ENCODE measurements at regions not wholly inside any gene's neighbourhood (a gene's known extent, or its start where the extent isn't known, plus 50 kb on each side); places are given as distances from the start of the nearest gene placed in this dataset.

DNA sequence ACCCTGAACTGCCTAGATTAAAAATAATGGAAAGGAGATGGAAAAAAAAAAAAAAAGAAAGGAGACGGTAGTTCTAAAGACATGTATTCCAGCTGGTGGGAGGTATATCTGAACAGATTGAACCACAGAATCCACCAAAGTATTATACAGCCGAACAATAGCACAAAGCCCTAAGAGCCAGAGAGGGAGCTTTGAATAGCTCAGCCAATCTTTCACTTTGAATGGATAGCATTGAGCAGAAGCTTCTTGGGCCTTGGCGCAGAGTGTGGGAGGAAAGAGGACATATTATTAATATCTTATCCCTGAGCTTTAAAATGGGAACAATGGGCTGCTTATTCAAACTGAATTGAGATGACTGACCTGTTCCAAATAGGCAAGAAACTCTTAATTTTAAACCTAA lies 147.8 kb upstream of the PAQR3 start:
- no peak for FAIRE-seq
- DNase-seq (ENCODE audit: low spot score), result no peak

DNA sequence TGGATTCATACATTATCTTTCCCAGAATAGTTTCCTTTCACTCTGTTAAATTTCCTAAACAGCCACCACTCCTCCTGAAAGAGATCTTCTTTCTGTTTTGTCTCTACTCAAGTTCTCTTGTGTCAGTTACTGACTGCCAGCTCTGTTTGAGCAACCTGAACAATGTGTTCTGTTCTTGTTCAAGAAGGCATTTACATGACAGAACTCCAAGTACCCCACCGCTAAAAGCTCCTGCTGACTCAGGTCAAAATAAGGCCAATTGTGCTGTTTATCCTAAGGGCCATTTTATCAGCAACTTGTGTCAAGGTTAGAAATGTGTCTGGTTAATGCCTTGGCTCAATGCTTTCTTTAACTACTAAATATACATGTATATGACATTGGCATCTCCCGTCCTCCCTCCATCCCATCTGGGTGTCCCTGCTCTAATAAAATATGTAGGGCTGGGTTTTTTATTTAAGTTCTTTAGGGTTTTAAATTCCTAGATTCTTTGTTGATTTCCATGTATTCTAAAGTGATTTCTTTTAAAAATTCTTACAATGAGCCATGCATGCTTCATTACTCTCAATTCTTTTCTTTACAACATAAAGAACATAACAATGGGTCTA lies 144.3 kb upstream of the PAQR3 start:
- DNase-seq (ENCODE audit: low spot score) (no peak), FAIRE-seq (no peak)

DNA sequence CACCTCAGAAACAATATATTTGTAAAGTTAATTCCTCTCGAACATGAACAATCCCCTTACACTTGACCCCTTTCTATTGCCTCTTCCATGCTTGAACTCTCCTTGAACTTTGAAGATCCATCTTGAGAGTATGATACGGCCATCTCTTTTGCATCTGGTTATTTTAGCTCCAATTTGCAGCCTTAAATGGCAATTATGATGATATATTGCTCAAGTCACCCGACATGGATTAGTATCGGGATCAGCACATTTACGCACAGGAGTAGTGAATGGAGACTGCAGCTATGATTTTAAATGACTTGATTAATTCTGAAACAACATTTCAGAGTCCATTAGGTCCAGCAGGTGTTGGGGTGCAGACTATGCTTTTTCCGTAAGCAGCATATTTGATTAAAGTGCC lies 143.8 kb upstream of the PAQR3 start:
- FAIRE-seq (no peak), DNase-seq (ENCODE audit: low spot score) (no peak)

DNA sequence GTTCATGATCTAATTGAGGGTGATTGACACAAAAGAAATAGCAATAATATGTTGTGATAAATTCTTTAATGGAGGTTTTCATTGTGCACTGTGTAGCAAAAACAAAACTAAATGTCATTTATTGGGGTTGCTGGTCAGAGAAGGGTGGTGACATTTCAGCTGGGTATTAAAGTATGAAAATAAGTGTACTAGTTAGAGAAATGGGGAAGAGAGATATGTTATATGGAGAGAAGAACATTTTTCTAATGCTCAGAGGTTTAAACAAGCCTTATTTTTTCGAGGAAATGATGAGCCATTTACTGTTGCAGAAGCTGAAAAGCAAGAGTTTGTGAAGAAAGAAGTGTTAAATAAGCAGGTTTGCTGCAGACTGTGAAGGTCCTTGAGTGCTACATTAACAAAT lies 142.7 kb upstream of the PAQR3 start:
- FAIRE-seq, result no peak
- DNase-seq (ENCODE audit: low spot score), result no peak

DNA sequence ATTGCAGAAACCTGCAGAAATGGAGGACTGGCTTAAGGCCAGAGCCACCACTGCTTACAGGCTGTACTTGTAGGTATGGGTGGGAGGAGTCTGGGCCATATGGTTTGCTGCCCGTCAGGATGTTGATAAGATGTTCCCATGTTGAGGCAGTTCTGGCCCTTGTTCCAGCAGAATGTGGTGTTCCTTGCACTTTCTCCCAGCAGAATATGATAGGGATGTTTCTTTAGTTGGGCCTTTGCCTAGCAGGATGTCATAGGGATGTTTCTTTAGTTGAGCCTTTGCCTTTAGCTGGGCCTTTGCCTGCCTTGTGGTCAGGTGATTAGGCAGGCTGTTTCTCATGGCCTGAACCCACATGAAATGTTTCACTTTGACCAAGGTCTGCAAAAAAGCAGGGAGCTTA lies 139.1 kb upstream of the PAQR3 start:
- no peak for DNase-seq (ENCODE audit: low spot score)
- no peak for FAIRE-seq

DNA sequence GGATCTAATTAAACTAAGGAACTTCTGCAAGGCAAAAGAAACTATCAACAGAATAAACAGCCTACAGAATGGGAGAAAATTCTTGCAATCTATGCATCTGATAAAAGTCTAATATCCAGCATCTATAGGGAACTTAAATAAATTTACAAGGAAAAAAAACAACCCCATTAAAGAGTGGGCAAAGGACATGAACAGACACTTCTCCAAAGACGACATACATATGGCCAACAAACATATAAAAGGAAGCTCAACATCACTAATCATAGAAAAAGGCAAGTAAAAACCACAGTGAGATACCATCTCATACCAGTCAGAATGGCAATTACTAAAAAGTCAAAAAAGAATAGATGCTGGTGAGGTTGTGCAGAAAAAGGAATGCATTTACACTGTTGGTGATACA lies 134.8 kb upstream of the PAQR3 start:
- DNase-seq (ENCODE audit: low spot score) (no peak), FAIRE-seq (no peak)

DNA sequence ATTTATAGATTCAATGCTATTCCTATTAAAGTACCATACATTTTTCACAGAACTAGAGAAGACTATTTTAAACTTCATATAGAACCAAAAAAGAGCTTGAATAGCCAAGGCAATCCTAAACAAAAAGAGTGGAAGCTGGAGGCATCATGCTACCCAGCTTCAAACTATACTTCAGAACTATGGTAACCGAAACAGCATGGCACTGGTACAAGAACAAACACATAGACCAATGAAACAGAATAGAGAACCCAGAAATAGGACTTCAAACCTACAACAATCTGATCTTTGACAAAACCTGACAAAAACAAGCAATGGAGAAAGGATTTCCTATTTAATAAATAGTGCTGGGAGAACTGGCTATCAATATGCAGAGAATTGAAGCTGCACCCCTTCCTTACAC lies 134.2 kb upstream of the PAQR3 start:
- DNase-seq (ENCODE audit: low spot score) (no peak), FAIRE-seq (no peak)

DNA sequence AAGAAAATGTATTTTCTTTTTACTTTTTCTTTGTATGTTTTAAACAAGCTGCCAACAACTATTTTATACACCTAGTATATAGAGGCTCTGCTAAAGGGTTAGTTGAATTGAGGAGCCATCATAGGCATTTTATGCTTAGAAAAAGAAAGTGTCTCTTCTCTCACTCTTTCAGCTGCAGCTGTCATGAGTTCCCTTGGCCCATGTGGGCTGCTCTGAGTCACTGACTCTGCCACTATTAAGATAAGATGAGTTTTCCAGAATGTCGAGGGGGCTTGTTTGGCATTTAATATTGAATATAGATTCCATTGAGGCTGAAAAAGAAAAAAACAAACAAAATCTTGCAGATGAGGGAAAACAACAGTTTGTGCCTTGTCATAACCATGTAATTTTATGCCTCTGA lies 126.0 kb upstream of the PAQR3 start:
- FAIRE-seq (no peak), DNase-seq (ENCODE audit: low spot score) (no peak)

DNA sequence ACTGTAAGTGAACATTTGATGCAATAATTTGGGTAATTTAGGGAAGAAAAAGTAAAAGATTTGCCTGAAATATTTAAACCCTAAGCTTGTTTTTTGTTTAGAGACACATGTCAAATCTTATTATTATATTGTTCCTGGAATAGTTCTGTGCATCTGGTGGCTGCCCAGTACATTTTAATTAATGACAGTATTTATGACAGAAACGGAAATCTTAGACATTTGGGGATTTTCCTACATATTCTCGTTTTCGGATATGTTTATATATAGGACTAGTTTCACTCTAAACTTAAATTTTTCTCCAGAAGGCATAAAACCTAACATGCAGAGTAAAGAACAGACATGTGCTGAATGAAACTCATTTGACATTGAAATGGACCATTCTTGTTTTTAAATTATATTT lies 125.6 kb upstream of the PAQR3 start:
- FAIRE-seq, result no peak
- DNase-seq (ENCODE audit: low spot score), result no peak

DNA sequence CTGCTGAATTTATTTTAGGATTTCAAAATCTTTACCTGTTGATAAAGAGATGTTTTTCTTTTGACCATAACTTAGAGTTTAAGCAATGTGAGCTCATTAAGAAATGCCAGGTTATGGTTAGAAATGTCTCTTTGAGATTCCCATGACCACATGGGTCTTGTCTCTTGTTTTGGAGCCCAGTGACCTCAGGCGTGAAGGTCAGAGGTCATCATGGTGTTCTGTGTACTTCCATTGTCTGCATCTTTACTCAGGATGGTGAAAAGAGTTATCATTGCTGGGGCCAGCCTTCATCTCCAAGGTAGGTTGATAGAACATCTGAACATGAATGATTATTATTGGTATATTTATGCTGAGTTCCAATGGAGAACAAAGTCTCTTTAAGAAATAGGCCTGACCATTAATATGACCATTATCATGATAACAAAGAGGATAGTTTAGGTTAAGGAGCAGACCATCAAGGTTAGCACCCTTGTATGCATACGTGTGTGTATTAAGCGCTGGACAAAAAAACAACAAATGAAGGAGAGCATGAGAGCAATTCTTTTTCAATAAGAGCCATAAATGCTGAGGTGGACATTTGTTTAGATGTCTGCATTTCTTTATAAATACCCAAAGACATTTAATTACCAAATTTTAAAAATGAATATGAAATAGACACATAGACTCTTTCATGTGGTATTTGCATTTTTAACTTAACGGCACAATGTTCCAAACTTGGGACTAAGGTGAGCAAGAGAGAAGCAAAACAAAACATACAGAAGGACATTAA lies 120.6 kb upstream of the PAQR3 start:
- FAIRE-seq (no peak), DNase-seq (ENCODE audit: low spot score) (no peak)

DNA sequence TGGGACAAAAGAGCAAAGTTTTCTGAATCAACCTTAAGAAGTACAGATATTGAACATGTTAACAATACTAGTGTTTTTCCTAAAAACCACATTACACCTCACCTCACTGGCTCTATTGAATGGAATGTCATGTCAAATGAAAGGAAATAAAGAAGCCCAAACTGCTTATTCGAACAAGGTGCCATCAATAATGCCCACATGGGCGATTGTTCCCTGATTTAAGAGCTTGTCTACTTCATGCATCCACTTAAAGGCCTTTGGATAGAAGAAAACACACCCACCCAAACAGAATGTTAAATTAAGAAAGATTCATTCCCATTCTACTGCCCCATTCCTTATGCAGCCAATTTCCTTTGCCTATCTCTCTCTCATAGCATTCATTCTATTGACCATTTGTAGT lies 118.5 kb upstream of the PAQR3 start:
- no peak for FAIRE-seq
- DNase-seq (ENCODE audit: low spot score), result no peak

DNA sequence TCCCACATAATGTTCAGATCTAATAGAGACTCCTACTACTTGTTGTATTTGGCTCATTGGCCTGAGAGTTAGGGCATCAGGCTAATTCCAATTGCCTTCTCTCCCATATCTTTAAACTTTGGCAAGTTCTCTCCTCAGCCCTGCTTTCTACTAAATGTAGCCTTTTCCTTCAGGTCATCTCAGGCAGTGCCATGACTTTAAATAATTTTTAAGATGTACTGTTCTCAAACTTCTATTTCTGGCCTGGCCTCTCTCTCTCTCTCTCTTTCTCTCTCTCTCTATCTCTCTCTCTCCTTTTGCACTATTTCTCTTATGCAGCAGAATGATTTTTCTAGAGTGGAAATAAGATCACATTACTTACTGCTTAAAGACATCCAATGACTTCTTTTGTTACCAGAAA lies 114.5 kb upstream of the PAQR3 start:
- no peak for FAIRE-seq
- no peak for DNase-seq (ENCODE audit: low spot score)

DNA sequence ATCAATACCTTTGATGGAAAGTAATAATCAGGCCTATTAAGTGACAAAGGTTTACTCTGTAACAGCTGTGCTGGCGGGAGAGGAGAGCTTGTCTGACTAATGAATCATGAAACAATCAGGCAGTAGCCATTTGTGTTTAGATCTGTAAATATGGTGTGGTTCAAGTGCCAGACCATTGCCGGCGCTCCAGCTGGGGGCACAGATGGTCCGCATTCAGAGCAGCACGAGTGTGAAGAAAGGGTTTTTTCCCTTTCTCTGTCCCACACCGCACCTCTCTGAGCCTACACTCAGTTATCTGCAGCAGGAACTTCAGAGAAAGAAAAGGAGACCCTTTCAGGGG lies 111.3 kb upstream of the PAQR3 start:
- DNase-seq (ENCODE audit: low spot score) (no peak), FAIRE-seq (no peak)

DNA sequence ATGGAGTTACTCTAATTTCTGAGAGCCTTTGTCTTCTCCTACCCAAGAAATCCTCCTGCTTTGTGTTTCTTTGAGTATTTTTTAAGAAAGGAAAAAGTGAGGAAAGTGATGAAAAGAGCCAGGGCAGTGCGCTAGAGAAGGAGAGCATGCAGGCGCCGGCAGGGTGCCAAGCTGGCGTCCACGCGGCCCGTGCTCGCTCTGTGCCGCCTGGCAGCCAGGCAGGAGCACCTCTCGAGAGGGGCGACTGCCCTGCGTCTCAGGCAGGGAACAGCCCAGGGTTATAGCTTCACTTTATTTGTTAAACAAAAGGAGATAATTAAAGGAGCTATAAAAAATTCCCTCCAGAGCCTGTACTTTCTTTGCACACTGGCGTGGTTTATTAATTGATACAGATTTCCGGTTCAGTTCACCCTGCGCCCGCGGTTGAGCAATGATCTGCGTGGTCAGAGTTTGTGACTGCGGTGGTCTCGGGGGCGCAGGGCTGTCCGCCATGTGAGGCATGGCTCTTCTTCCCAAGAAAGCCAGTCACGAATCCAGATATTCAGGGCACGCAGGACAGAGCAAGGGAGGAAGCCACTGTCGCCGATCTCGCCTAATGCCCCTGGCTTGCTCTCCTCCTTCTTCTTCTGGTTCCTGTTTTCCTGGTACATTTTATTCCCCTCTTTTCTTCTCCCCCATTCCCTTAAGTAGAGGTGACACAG lies 110.8 kb upstream of the PAQR3 start:
- DNase-seq (ENCODE audit: low spot score) (no peak), FAIRE-seq (no peak)

DNA sequence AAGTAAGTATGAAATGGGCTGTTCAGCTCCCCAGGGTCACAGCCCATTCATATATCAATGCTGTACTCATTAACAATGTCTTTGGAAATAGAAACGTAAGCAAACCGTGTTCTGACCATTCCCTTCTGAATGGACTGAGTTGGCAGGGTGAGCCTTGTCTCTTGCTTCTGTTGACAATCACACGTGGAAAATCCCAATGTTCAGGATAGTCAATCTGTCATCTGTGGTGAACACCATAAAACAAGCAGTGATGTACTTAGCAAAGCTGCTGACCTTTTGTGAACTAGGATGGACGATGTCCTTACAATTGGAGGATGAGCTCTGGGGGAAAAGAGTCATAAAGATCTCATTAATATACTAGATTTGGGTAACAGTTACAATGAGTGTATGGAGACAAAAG lies 109.6 kb upstream of the PAQR3 start:
- DNase-seq (ENCODE audit: low spot score) (no peak), FAIRE-seq (no peak)

DNA sequence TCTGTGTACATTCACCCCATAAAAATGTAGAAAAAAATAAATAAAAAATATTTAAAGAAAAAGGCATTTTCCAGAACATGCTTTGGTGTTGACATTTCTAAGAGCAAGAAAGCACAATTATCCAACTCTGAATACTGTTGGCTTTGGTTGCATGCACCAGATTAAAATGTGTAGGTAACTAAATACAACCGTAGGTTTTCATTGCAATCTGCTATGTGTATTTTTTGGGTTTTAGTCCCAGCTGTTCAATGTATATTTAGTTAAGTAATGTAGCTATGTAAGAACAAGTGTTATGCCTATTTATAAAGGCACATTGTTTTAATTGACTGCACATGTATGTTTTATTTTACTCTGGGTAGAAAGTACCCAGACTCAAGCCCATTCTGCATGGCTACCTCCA lies 108.1 kb upstream of the PAQR3 start:
- DNase-seq (ENCODE audit: low spot score), result no peak
- FAIRE-seq, result no peak

DNA sequence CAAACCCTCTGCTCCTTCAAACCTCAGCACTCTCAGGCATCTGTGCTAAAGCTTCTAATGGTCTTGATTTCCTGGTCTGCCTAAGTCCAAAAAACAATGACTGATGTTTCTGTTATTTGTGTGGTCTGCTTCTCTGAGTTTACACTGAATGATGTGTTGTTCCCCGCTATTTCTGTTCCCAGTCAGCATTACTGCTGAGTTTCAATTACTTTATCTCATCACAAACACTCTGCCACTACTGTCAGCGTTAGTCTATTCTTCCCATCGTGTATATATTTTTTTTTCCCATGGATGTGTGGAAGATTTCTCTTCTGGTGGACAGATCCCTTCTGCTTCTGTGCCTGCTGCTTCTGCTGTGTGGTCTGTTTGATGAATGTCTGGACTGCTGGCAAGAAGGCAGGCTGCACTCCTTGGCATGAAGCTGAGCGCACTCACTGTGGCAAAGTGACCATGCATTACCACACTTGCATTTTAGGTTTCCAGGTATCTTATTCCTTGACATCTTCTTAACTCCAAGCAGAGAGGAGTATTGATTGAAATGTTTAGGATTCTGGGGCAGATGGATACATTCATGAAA lies 106.9 kb upstream of the PAQR3 start:
- FAIRE-seq, result no peak

DNA sequence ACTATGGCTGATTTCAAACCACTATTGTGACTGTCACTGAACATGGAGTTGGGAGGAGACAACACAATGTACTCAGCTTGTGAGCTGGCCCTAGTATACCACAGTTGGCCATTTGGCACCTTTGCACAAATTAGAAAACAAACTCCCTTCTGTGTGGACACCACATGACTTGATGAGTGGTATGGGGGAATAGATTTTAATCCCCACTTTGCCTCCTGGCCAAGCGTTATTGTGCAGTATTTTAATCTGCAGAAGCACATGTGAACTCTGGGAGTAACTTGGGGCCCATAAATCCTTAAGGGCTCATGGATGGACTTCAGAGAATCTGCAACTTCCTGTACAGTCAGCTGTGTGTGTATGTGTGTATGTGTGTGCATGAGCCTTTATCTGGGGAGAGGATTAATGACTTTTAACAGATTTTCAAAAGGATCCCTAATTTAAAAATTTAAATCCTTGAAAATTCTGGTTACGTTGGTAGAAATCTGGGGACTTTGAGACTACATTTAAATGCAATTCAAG lies 105.0 kb upstream of the PAQR3 start:
- no peak for FAIRE-seq
- no peak for DNase-seq (ENCODE audit: low spot score)

More for the DNA sequence above, 106.9 kb upstream of the PAQR3 start:
- no peak for DNase-seq (ENCODE audit: low spot score)

DNA sequence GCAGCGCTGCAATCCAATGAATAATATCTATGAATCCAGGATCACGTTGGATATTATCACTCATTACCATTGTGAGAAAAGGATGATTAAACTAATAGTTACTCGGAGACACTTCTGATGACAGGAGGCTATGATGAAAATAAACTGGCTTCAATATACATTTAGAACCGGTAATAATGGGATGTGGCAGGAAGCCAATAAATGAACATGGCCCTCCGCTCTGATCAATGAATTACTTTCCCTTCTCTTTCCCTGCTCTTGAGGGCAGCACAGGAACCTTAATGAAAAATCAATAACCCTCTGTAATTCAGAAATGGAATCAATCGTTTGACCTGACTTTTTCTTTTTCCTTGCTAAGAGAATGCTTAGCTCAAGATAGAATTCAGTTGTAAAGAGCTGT lies 103.9 kb upstream of the PAQR3 start:
- DNase-seq (ENCODE audit: low spot score), result no peak

DNA sequence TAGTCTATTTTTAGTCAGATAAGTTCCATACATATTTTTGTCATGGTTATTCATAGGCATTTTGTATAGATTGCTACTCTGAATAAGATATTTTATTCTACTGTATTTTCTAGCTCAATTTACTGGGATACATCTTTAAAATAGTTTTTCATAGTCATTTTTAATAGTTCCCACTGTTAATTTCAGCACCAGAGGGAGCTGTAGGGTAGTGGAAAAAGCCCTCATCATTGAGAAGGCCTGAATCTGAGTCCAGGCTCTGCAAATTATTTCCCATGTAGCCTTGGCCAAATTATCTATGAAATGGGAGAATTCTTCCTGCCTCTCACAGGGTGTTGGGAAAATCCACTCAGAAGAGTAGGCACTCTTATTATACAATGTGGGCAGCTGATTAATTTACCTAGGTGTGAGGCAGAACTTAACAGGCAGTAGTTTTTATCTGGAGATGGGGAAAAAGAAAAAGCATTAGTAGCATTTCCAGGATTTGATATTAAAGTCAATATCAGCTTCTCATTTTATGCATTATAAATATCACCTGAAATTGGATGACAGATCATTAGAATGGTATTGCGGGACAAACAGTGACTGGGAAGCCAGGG lies 102.9 kb upstream of the PAQR3 start:
- DNase-seq (ENCODE audit: low spot score), result peak; percentile 9

More for the DNA sequence above, 103.9 kb upstream of the PAQR3 start:
- FAIRE-seq, result no peak

DNA sequence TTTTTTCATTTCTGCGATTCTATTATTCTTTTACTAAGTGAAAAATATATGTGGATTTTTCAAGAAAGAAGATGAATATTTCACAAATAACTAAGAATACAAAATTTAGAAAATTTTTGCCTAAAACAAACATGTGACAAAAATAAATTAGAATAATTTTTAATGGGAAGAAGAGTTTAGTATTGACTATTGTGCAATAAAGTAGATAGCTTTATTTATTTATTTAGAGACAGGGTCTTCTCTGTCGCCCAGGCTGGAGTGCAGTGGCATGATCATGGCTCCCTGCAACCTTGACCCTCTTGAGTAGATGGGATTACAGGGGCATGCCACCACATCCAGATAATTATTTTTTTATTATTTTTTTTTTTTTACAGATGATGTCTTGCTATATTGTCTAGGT lies 95.3 kb upstream of the PAQR3 start:
- FAIRE-seq, result no peak

More for the DNA sequence above, 102.9 kb upstream of the PAQR3 start:
- no peak for FAIRE-seq

DNA sequence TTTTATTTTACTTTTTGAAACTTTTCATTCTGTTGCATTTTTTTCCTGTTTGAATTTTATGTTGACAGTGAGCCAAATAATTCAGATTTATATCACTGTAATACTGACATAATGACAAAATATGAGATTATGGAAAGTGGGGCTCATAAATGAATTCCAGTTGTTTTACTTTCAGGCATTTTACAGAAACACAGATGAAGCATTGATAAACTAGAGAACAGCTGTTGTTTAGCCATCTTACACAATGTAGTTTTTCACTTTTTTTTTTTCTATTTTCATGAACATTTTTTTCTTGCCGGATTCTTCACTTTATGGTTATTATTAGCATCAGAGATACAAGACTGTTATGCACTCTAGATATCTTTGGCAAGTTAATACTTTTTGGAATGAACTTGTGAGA lies 91.7 kb upstream of the PAQR3 start:
- no peak for FAIRE-seq

More for the DNA sequence above, 95.3 kb upstream of the PAQR3 start:
- DNase-seq (ENCODE audit: low spot score), result no peak

More for the DNA sequence above, 91.7 kb upstream of the PAQR3 start:
- no peak for DNase-seq (ENCODE audit: low spot score)

All from RCC 7860 (cell line).